Nucleus accumbens (tissue), 56 donors: ENCODE measurements at regions not wholly inside any gene's neighbourhood (a gene's known extent, or its start where the extent isn't known, plus 50 kb on each side); places are given as distances from the start of the nearest gene placed in this dataset.
"Not testable (repeated sequence)": the region's sequence is repeated elsewhere in the genome, so short reads cannot be mapped to it uniquely, and the experiment has no call there.

Experiments
- DNase-seq, 56 donors: peaks; one replicate each; lab custom pipeline; 2025; lab: John Stamatoyannopoulos, UW

- not testable (repeated sequence) for DNase-seq
Measured at GRCh38 chr2:131733530-131733929, 205.8 kb downstream of the CCDC74A start.

- not testable (repeated sequence) for DNase-seq
Measured at GRCh38 chr2:131736406-131736805, 208.7 kb downstream of the CCDC74A start.

GRCh38 chr2:131738533-131738932 is 210.8 kb downstream of the CCDC74A start:
- DNase-seq: not testable (repeated sequence)

- not testable (repeated sequence) for DNase-seq
Measured at GRCh38 chr2:131738996-131739434, 211.3 kb downstream of the CCDC74A start.

- no peak for DNase-seq
Measured at GRCh38 chr2:131753640-131754561, 226.2 kb downstream of the CCDC74A start.

GRCh38 chr2:131754929-131755720 is 227.4 kb downstream of the CCDC74A start:
- DNase-seq: no peak

- no peak for DNase-seq
Measured at GRCh38 chr2:131756141-131756907, 228.6 kb downstream of the CCDC74A start.

- DNase-seq: not testable (repeated sequence)
Measured at GRCh38 chr2:131758941-131759340, 231.3 kb downstream of the CCDC74A start.

GRCh38 chr2:131774955-131775555 is 247.4 kb downstream of the CCDC74A start:
- DNase-seq: not testable (repeated sequence)

- not testable (repeated sequence) for DNase-seq
Measured at GRCh38 chr2:131775903-131776506, 248.3 kb downstream of the CCDC74A start.

- not testable (repeated sequence) for DNase-seq
Measured at GRCh38 chr2:131780446-131780845, 252.8 kb downstream of the CCDC74A start.

GRCh38 chr2:131801210-131801744 is 273.6 kb downstream of the CCDC74A start:
- no peak for DNase-seq

- DNase-seq: peak in 47 of 56 donors; percentile 2 to 71 (median 31)
Measured at GRCh38 chr2:131801745-131802350, 274.2 kb downstream of the CCDC74A start.

- peak in 42 of 56 donors; percentile 3 to 79 (median 37) for DNase-seq
Measured at GRCh38 chr2:131802351-131802836, 274.7 kb downstream of the CCDC74A start.

- not testable (repeated sequence) for DNase-seq
Measured at GRCh38 chr2:131803237-131803636, 275.5 kb downstream of the CCDC74A start.

- not testable (repeated sequence) for DNase-seq
Measured at GRCh38 chr2:131812605-131813004, 284.9 kb downstream of the CCDC74A start.

GRCh38 chr2:131813378-131813777 is 285.7 kb downstream of the CCDC74A start:
- DNase-seq: not testable (repeated sequence)

- not testable (repeated sequence) for DNase-seq
Measured at GRCh38 chr2:131818267-131818973, 290.7 kb downstream of the CCDC74A start.
